H1 (cell line): ENCODE measurements at regions not wholly inside any gene's neighbourhood (a gene's known extent, or its start where the extent isn't known, plus 50 kb on each side); places are given as distances from the start of the nearest gene placed in this dataset.

Experiments used
- CTCF ChIA-PET: fragments of 300-600 bp; sonication (Branson Sonifier 250); formaldehyde crosslinking; loops from one replicate; lab custom pipeline; 2021; ENCODE audit not compliant: partially characterized antibody; lab: Charles Lee
- POLR2A ChIA-PET: fragments of 300-600 bp; sonication (Branson Sonifier 250); formaldehyde crosslinking; loops from one replicate; lab custom pipeline; 2021; ENCODE audit warnings: inconsistent platforms; ENCODE audit not compliant: partially characterized antibody; lab: Charles Lee
- DNase-seq, 2 experiments: peaks; one replicate each; pipeline versions ENCODE4 v3.0.0 to v3.0.0-alpha.2; 2010 to 2022; ENCODE audit warnings: low spot score in 2 of 2, low read depth in 1 of 2, mixed read lengths in 1 of 2
- FAIRE-seq: peaks from 2 replicates; lab custom pipeline; 2011; peaks lifted over from hg19 to GRCh38; lab: Jason Lieb, UNC
- H2AFZ ChIP-seq: 2 replicates; pipeline ENCODE4 v1.8.1; 2012; ENCODE audit warnings: low read length, inconsistent platforms
- H2AK5ac ChIP-seq: 2 replicates; pipeline ENCODE4 v1.6.1; 2013; ENCODE audit warnings: low read depth, low read length
- H2BK120ac ChIP-seq: replicated peaks from 2 replicates; pipeline ENCODE3; 2013; ENCODE audit warnings: low read depth, low read length, inconsistent platforms
- H2BK12ac ChIP-seq: 2 replicates; pipeline ENCODE4 v1.6.1; 2013; ENCODE audit warnings: low read depth, low read length
- H2BK15ac ChIP-seq: 2 replicates; pipeline ENCODE4 v1.6.1; 2013; ENCODE audit warnings: low read length
- H2BK20ac ChIP-seq: 2 replicates; pipeline ENCODE4 v1.6.1; 2013; ENCODE audit warnings: low read length
- H2BK5ac ChIP-seq: 2 replicates; pipeline ENCODE4 v1.6.1; 2013; ENCODE audit warnings: low read depth, low read length
- H3K14ac ChIP-seq: 2 replicates; pipeline ENCODE4 v1.6.1; 2013; ENCODE audit warnings: inconsistent platforms; ENCODE audit not compliant: insufficient read length
- H3K18ac ChIP-seq: 2 replicates; pipeline ENCODE4 v1.6.1; 2013; ENCODE audit warnings: low read length; ENCODE audit errors: extremely low read depth
- H3K23ac ChIP-seq: 2 replicates; pipeline ENCODE4 v1.6.1; 2013; ENCODE audit warnings: inconsistent platforms; ENCODE audit not compliant: insufficient read length
- H3K23me2 ChIP-seq: 2 replicates; pipeline ENCODE4 v1.6.1; 2013; ENCODE audit warnings: low read depth, low read length
- H3K27ac ChIP-seq: 2 replicates; pipeline ENCODE4 v1.6.1; 2011; ENCODE audit warnings: low read depth, low read length, inconsistent platforms
- H3K27me3 ChIP-seq, 4 experiments: replicated peaks in 1 of 4; 1 replicate in 1 of 4; 2 replicates in 3 of 4; pipeline versions ENCODE4 v1.6.1 to v1.8.1; 2011 to 2013; ENCODE audit warnings: low read length in 3 of 4, mild to moderate bottlenecking in 3 of 4, inconsistent platforms in 2 of 4, mixed read lengths in 2 of 4, moderate library complexity in 1 of 4; ENCODE audit not compliant: control insufficient read depth in 3 of 4, insufficient read depth in 3 of 4; ENCODE audit errors: extremely low read depth in 1 of 4
- H3K36me3 ChIP-seq, 4 experiments: 2 replicates each; pipeline versions ENCODE4 v1.6.1 to v1.8.1; 2011 to 2013; ENCODE audit warnings: mild to moderate bottlenecking in 4 of 4, low read length in 3 of 4, moderate library complexity in 2 of 4, control low read depth in 1 of 4, inconsistent platforms in 1 of 4; ENCODE audit not compliant: insufficient read depth in 4 of 4, control insufficient read depth in 2 of 4
- H3K4ac ChIP-seq: replicated peaks from 2 replicates; pipeline ENCODE3; 2013; ENCODE audit warnings: low read length, low read depth, mixed read lengths, inconsistent platforms; ENCODE audit not compliant: insufficient read length
- H3K4me1 ChIP-seq, 4 experiments: replicated peaks in 1 of 4; 1 replicate in 1 of 4; 2 replicates in 3 of 4; pipeline versions ENCODE4 v1.6.1 to v1.8.1; 2011 to 2013; ENCODE audit warnings: low read length in 3 of 4, inconsistent platforms in 2 of 4, mixed read lengths in 1 of 4; ENCODE audit not compliant: insufficient read depth in 4 of 4, control insufficient read depth in 3 of 4
- H3K4me2 ChIP-seq, 2 experiments: 2 replicates each; pipeline versions ENCODE4 v1.6.1 to v1.8.1; 2011 to 2013; ENCODE audit warnings: low read depth in 2 of 2, low read length in 2 of 2, control low read depth in 1 of 2, inconsistent platforms in 1 of 2, mild to moderate bottlenecking in 1 of 2; ENCODE audit not compliant: insufficient read depth in 1 of 2
- H3K4me3 ChIP-seq, 4 experiments: fragments of 200-600, 300-600 bp in 1 of 4; sonication (generic), shearing (Covaris generic), sonication (Bioruptor Twin) in 1 of 4; 2 replicates each; pipeline versions ENCODE4 v1.5.1 to v1.8.1; 2011 to 2016; ENCODE audit warnings: low read length in 4 of 4, low read depth in 3 of 4, control low read depth in 2 of 4, inconsistent platforms in 2 of 4, mild to moderate bottlenecking in 2 of 4, mixed read lengths in 1 of 4, moderate library complexity in 1 of 4; ENCODE audit not compliant: insufficient read depth in 2 of 4; ENCODE audit errors: extremely low read depth in 1 of 4
- H3K56ac ChIP-seq: replicated peaks from 2 replicates; pipeline ENCODE3; 2013; ENCODE audit warnings: low read depth, mild to moderate bottlenecking, mixed read lengths, low read length, inconsistent platforms; ENCODE audit not compliant: insufficient read length
- H3K79me1 ChIP-seq: 2 replicates; pipeline ENCODE4 v1.6.1; 2013; ENCODE audit warnings: low read depth, low read length, control low read depth
- H3K79me2 ChIP-seq, 2 experiments: 2 replicates each; pipeline versions ENCODE4 v1.6.1 to v1.8.1; 2012 to 2013; ENCODE audit warnings: low read length in 2 of 2, mild to moderate bottlenecking in 2 of 2, inconsistent platforms in 1 of 2; ENCODE audit not compliant: insufficient read depth in 2 of 2, control insufficient read depth in 1 of 2
- H3K9ac ChIP-seq, 4 experiments: replicated peaks in 1 of 4; 1 replicate in 1 of 4; 2 replicates in 3 of 4; pipeline versions ENCODE4 v1.6.1 to v1.8.1; 2011 to 2013; ENCODE audit warnings: low read depth in 3 of 4, low read length in 3 of 4, control low read depth in 2 of 4, mild to moderate bottlenecking in 2 of 4, moderate library complexity in 2 of 4, inconsistent platforms in 1 of 4; ENCODE audit errors: extremely low read depth in 1 of 4
- H3K9me3 ChIP-seq, 2 experiments: 2 replicates each; pipeline versions ENCODE4 v1.6.1 to v1.8.1; 2012 to 2013; ENCODE audit warnings: mild to moderate bottlenecking in 2 of 2, moderate library complexity in 2 of 2, control low read depth in 1 of 2, inconsistent platforms in 1 of 2, low read depth in 1 of 2, low read length in 1 of 2, mixed read lengths in 1 of 2; ENCODE audit not compliant: insufficient read depth in 2 of 2
- H4K20me1 ChIP-seq, 2 experiments: replicated peaks in 1 of 2; 2 replicates each; pipeline versions ENCODE3 to v1.8.1; 2011 to 2013; ENCODE audit warnings: inconsistent platforms in 2 of 2, low read length in 2 of 2, mild to moderate bottlenecking in 1 of 2; ENCODE audit not compliant: insufficient read depth in 2 of 2, control insufficient read depth in 1 of 2
- H4K5ac ChIP-seq: 2 replicates; pipeline ENCODE4 v1.6.1; 2013; ENCODE audit warnings: low read length, low read depth, mixed read lengths, inconsistent platforms; ENCODE audit not compliant: insufficient read length
- H4K8ac ChIP-seq: 2 replicates; pipeline ENCODE4 v1.8.0; 2013; ENCODE audit warnings: mild to moderate bottlenecking, moderate library complexity, low read length, inconsistent platforms; ENCODE audit not compliant: insufficient read depth; ENCODE audit errors: extremely low read depth
- H4K91ac ChIP-seq: replicated peaks from 2 replicates; pipeline ENCODE3; 2013; ENCODE audit warnings: low read length, mixed read lengths, inconsistent platforms; ENCODE audit not compliant: insufficient read length
- RAD21 ChIP-seq, 2 experiments: IDR thresholded peaks in 1 of 2; conservative IDR thresholded peaks in 1 of 2; 2 replicates each; pipeline ENCODE4 v1.6.1; 2011; ENCODE audit warnings: low read depth in 2 of 2, low read length in 2 of 2, improper control_type of control experiment in 1 of 2, inconsistent platforms in 1 of 2, mild to moderate bottlenecking in 1 of 2, moderate library complexity in 1 of 2
- SIX5 ChIP-seq: IDR thresholded peaks from 2 replicates; pipeline ENCODE4 v1.6.1; 2011; ENCODE audit warnings: mild to moderate bottlenecking, low read depth, low read length

DNA sequence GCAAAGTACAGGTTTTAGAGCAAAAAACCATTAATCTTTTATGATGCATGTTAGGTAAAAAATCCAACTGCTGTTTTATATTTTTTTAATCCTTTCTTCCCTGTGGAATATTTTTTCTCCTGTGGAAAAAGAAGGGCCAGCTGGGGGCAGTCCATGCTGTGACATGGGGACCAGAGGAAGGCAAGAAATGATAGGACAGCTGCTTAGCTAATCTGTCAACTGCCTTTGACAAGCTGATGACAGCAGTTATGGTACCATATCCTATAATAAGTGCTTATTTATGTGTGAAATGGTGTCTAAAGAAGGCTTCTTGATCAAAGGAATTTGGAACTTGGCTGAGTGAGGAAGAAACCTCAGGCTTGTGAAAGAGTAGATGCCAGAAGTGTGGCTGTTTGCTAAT, 452.4 kb upstream of the NOVA1 start:
- H3K36me3 ChIP-seq: no peaks in the 10 kb centered on the region
- H3K4ac ChIP-seq: no peak overlapping the region
- no peak overlapping the region for H3K56ac ChIP-seq
- no peak overlapping the region for H3K14ac ChIP-seq
- H3K9me3 ChIP-seq: no peaks in the 10 kb centered on the region
- H3K23me2 ChIP-seq: no peaks in the 10 kb centered on the region
- ChIA-PET CTCF (no interaction called here), POLR2A (no interaction called here)
- H2AFZ ChIP-seq: no peak overlapping the region
- TF ChIP-seq RAD21 (IDR thresholded peaks at IDR 0.05 in 1 of 2, conservative IDR thresholded peaks at IDR 0.05 in 1 of 2; ENCODE audit: low read depth in 2 of 2, low read length in 2 of 2): peak in 1 of 2 experiments; percentile 27; a peak in 2 of 4 replicates
- TF ChIP-seq SIX5: no peak
- no peak overlapping the region for H2AK5ac ChIP-seq
- no peak overlapping the region for H4K5ac ChIP-seq
- no peaks in the 10 kb centered on the region for H3K79me2 ChIP-seq
- H3K4me3 ChIP-seq: no peak overlapping the region
- H3K18ac ChIP-seq: no peak overlapping the region
- H3K79me1 ChIP-seq: no peaks in the 10 kb centered on the region
- no peak overlapping the region for H3K4me2 ChIP-seq
- H2BK20ac ChIP-seq: no peak overlapping the region
- H3K9ac ChIP-seq: no peak overlapping the region
- H2BK12ac ChIP-seq: no peak overlapping the region
- no peak overlapping the region for H4K8ac ChIP-seq
- no peak overlapping the region for H2BK120ac ChIP-seq
- H2BK5ac ChIP-seq: no peak overlapping the region
- H3K4me1 ChIP-seq: no peaks in the 10 kb centered on the region
- no peak overlapping the region for H3K23ac ChIP-seq
- FAIRE-seq (no peak), DNase-seq (no peak)
- peaks cover 0 to 1% (median 0%) of the 10 kb centered on the region in 4 experiments; a peak in 1 of 7 replicates for H3K27me3 ChIP-seq
- H4K91ac ChIP-seq: no peak overlapping the region
- H2BK15ac ChIP-seq: no peak overlapping the region
- no peak overlapping the region for H3K27ac ChIP-seq
- H4K20me1 ChIP-seq: no peaks in the 10 kb centered on the region
